Hepatocyte (in vitro differentiated cells): ENCODE measurements at regions not wholly inside any gene's neighbourhood (a gene's known extent, or its start where the extent isn't known, plus 50 kb on each side); places are given as distances from the start of the nearest gene placed in this dataset.
"Not testable (repeated sequence)": the region's sequence is repeated elsewhere in the genome, so short reads cannot be mapped to it uniquely, and the experiment has no call there.

Experiments
- DNase-seq: peaks from one replicate; pipeline ENCODE4 v3.0.0-alpha.2; 2016; ENCODE audit warnings: low spot score
- H2AFZ ChIP-seq: fragments of 200-600 bp; sonication (generic); 2 replicates; pipeline ENCODE4 v1.6.0; 2016; ENCODE audit warnings: antibody characterized with exemption, mild to moderate bottlenecking
- H3K27ac ChIP-seq: fragments of 200-600 bp; sonication (generic); 2 replicates; pipeline ENCODE4 v1.5.1; 2016; ENCODE audit warnings: mild to moderate bottlenecking
- H3K27me3 ChIP-seq: fragments of 200-600 bp; sonication (generic); 2 replicates; pipeline ENCODE4 v1.6.1; 2016
- H3K36me3 ChIP-seq: fragments of 200-600 bp; sonication (generic); replicated peaks from 2 replicates; pipeline ENCODE4 v1.5.1; 2016; ENCODE audit warnings: low read depth; ENCODE audit not compliant: insufficient read depth
- H3K4me1 ChIP-seq: fragments of 200-600 bp; sonication (generic); 2 replicates; pipeline ENCODE4 v1.5.1; 2016; ENCODE audit warnings: mild to moderate bottlenecking, moderate library complexity; ENCODE audit not compliant: insufficient read depth
- H3K4me2 ChIP-seq: fragments of 200-600 bp; sonication (generic); 2 replicates; pipeline ENCODE4 v1.6.0; 2016
- H3K4me3 ChIP-seq: fragments of 200-600 bp; sonication (generic); 2 replicates; pipeline ENCODE4 v1.5.1; 2016; ENCODE audit warnings: mild to moderate bottlenecking
- H3K79me2 ChIP-seq: fragments of 200-600 bp; sonication (generic); 2 replicates; pipeline ENCODE4 v1.6.0; 2017; ENCODE audit warnings: mild to moderate bottlenecking
- H3K9me2 ChIP-seq: fragments of 200-600 bp; sonication (generic); replicated peaks from 2 replicates; pipeline ENCODE4 v1.6.0; 2017; ENCODE audit warnings: mild to moderate bottlenecking; ENCODE audit not compliant: insufficient read depth
- H3K9me3 ChIP-seq: fragments of 200-600 bp; sonication (generic); 2 replicates; pipeline ENCODE4 v1.5.1; 2016; ENCODE audit warnings: low read depth, mild to moderate bottlenecking
- H4K20me1 ChIP-seq: fragments of 200-600 bp; sonication (generic); 2 replicates; pipeline ENCODE4 v1.6.0; 2016; ENCODE audit warnings: mild to moderate bottlenecking; ENCODE audit not compliant: insufficient read depth, poor library complexity, severe bottlenecking
- EZH2 ChIP-seq: fragments of 200-600 bp; sonication (generic); IDR thresholded peaks from 2 replicates; pipeline ENCODE4 v1.6.1; 2016; ENCODE audit warnings: antibody characterized with exemption, mild to moderate bottlenecking, borderline replicate concordance
- EZH2phosphoT487 ChIP-seq: fragments of 200-600 bp; sonication (generic); IDR thresholded peaks from one replicate; pipeline ENCODE4 v1.6.1; 2018; ENCODE audit warnings: antibody characterized with exemption, mild to moderate bottlenecking, low read depth, moderate library complexity; ENCODE audit not compliant: unreplicated experiment, severe bottlenecking
- WGBS: methylation state at CpG from one replicate; pipeline ENCODE4 v1.1.6; 2016; ENCODE audit warnings: low lambda C conversion rate; ENCODE audit errors: missing lambda C conversion rate; 5-methylcytosine and 5-hydroxymethylcytosine counted together
- TF ChIP-seq, protein P1 (sequence below): fragments of 200-600 bp; sonication (generic); IDR thresholded peaks from 2 replicates; pipeline ENCODE4 v1.5.1; 2016; ENCODE audit warnings: antibody characterized with exemption, mild to moderate bottlenecking; ENCODE audit not compliant: poor library complexity

DNA sequence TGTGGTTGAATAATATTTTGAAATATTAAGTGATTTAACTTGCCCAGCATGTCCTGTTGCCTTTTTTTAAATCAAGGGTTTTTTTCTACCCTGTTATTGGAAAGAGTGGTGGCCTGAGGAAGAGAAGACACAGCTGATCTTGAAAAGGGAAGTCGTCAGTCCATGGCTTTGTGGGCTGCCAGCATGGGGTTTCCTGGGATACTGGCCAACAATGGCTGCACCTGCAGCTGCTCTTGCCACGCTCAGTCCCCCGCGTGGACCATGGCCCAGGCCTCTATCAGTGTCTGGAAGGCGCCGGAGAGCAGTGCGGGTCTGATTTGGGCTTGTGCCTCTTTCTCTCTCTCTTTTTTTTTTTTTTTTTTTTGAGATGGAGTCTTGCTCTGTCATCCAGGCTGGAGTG is 99.3 kb downstream of the ASB1 start:
- TF ChIP-seq, protein P1, sequence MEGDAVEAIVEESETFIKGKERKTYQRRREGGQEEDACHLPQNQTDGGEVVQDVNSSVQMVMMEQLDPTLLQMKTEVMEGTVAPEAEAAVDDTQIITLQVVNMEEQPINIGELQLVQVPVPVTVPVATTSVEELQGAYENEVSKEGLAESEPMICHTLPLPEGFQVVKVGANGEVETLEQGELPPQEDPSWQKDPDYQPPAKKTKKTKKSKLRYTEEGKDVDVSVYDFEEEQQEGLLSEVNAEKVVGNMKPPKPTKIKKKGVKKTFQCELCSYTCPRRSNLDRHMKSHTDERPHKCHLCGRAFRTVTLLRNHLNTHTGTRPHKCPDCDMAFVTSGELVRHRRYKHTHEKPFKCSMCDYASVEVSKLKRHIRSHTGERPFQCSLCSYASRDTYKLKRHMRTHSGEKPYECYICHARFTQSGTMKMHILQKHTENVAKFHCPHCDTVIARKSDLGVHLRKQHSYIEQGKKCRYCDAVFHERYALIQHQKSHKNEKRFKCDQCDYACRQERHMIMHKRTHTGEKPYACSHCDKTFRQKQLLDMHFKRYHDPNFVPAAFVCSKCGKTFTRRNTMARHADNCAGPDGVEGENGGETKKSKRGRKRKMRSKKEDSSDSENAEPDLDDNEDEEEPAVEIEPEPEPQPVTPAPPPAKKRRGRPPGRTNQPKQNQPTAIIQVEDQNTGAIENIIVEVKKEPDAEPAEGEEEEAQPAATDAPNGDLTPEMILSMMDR: no peak
- no peak for TF ChIP-seq EZH2
- TF ChIP-seq EZH2phosphoT487: no peak
- DNase-seq: no peak
- H3K27me3 ChIP-seq: no peaks in the 10 kb centered on the region
- H3K9me3 ChIP-seq: no peaks in the 10 kb centered on the region
- H3K27ac ChIP-seq: no peak overlapping the region
- no peaks in the 10 kb centered on the region for H3K9me2 ChIP-seq
- peaks cover 19% of the 10 kb centered on the region for H3K4me1 ChIP-seq
- no peaks in the 10 kb centered on the region for H4K20me1 ChIP-seq
- H3K4me2 ChIP-seq: no peak overlapping the region
- no peak overlapping the region for H2AFZ ChIP-seq
- H3K4me3 ChIP-seq: no peak overlapping the region
- no peaks in the 10 kb centered on the region for H3K79me2 ChIP-seq
- WGBS: 90% methylated on average over 7 of the region's 7 CpGs
- H3K36me3 ChIP-seq: no peaks in the 10 kb centered on the region

- H3K4me2 ChIP-seq: no peak overlapping the region
- H3K36me3 ChIP-seq: no peaks in the 10 kb centered on the region
- no peaks in the 10 kb centered on the region for H4K20me1 ChIP-seq
- no peaks in the 10 kb centered on the region for H3K9me2 ChIP-seq
- peaks cover 19% of the 10 kb centered on the region for H3K4me1 ChIP-seq
- H3K79me2 ChIP-seq: no peaks in the 10 kb centered on the region
- no peak overlapping the region for H2AFZ ChIP-seq
- H3K27me3 ChIP-seq: no peaks in the 10 kb centered on the region
- TF ChIP-seq, protein P1: no peak
- TF ChIP-seq EZH2: no peak
- no peak for TF ChIP-seq EZH2phosphoT487
- H3K9me3 ChIP-seq: no peaks in the 10 kb centered on the region
- H3K4me3 ChIP-seq: no peak overlapping the region
- H3K27ac ChIP-seq: peak overlapping the region; percentile 12
- WGBS: 73% methylated on average over 3 of the region's 3 CpGs
- DNase-seq: no peak
These were observed 100.8 kb downstream of the ASB1 start for GRCh38 chr2:238527565-238527964.

GRCh38 chr2:238528953-238529781 is 102.4 kb downstream of the ASB1 start:
- Histone ChIP-seq H3K27me3 (no peaks in the 10 kb centered on the region), H3K4me3 (no peak overlapping the region), H3K27ac (peak overlapping the region; percentile 81), H3K9me2 (no peaks in the 10 kb centered on the region), H2AFZ (no peak overlapping the region), H4K20me1 (no peaks in the 10 kb centered on the region), H3K79me2 (no peaks in the 10 kb centered on the region), H3K4me2 (peak overlapping the region; percentile 21), H3K36me3 (no peaks in the 10 kb centered on the region), H3K9me3 (no peaks in the 10 kb centered on the region), H3K4me1 (peaks cover 19% of the 10 kb centered on the region)
- no peak for TF ChIP-seq EZH2
- 55% methylated on average over 10 of the region's 10 CpGs for WGBS
- peak; percentile 76 for DNase-seq

GRCh38 chr2:238531017-238531645 is 104.4 kb downstream of the ASB1 start:
- H3K4me1 ChIP-seq: peaks cover 19% of the 10 kb centered on the region
- H3K27ac ChIP-seq, H3K9me2 ChIP-seq, H2AFZ ChIP-seq, H3K4me2 ChIP-seq, DNase-seq, H3K36me3 ChIP-seq, H3K79me2 ChIP-seq, H3K27me3 ChIP-seq, H3K9me3 ChIP-seq, H3K4me3 ChIP-seq, H4K20me1 ChIP-seq: not testable (repeated sequence)
- 88% methylated on average over 4 of the region's 4 CpGs for WGBS

- H3K36me3 ChIP-seq, H3K4me2 ChIP-seq, H3K27me3 ChIP-seq, H3K9me2 ChIP-seq, DNase-seq, H2AFZ ChIP-seq, H3K4me3 ChIP-seq, H3K79me2 ChIP-seq, H3K9me3 ChIP-seq, H4K20me1 ChIP-seq, H3K27ac ChIP-seq, H3K4me1 ChIP-seq: not testable (repeated sequence)
- WGBS: 69% methylated on average over 3 of the region's 3 CpGs
These were observed 117.0 kb downstream of the ASB1 start for GRCh38 chr2:238543732-238544131.
